Thoracic aorta (tissue), 2 donors: ENCODE measurements at regions not wholly inside any gene's neighbourhood (a gene's known extent, or its start where the extent isn't known, plus 50 kb on each side); places are given as distances from the start of the nearest gene placed in this dataset.

Experiments
- ATAC-seq: fragments of 150-250 bp; one replicate; pipeline ENCODE4 v1.8.0; 2017; ENCODE audit warnings: low read depth; ENCODE audit not compliant: insufficient number of reproducible peaks, low FRiP score
- DNase-seq: peaks from one replicate; pipeline ENCODE4 v3.0.0-alpha.2; 2020; ENCODE audit warnings: low spot score
- H3K27ac ChIP-seq, 2 donors: fragments of 200-600 bp; sonication (generic); 1 replicate in 1 of 2; 2 replicates in 1 of 2; pipeline ENCODE4 v1.5.1; 2016; ENCODE audit warnings: mild to moderate bottlenecking in 2 of 2, moderate library complexity in 2 of 2
- H3K27me3 ChIP-seq: fragments of 200-600 bp; sonication (generic); replicated peaks from 2 replicates; pipeline ENCODE4 v1.6.0; 2016; ENCODE audit warnings: mild to moderate bottlenecking; ENCODE audit not compliant: insufficient read depth
- H3K36me3 ChIP-seq: fragments of 200-600 bp; sonication (generic); one replicate; pipeline ENCODE4 v1.5.1; 2016
- H3K4me1 ChIP-seq, 2 donors: fragments of 200-600 bp; sonication (generic); 1 replicate in 1 of 2; 2 replicates in 1 of 2; pipeline versions ENCODE4 v1.5.1 to v1.6.0; 2016; ENCODE audit warnings: low read depth in 2 of 2, mild to moderate bottlenecking in 1 of 2; ENCODE audit not compliant: control insufficient read depth in 1 of 2
- H3K4me3 ChIP-seq: fragments of 200-600 bp; sonication (generic); 2 replicates; pipeline ENCODE4 v1.5.1; 2016; ENCODE audit warnings: mild to moderate bottlenecking
- H3K9me3 ChIP-seq: fragments of 200-600 bp; sonication (generic); 2 replicates; pipeline ENCODE4 v1.5.1; 2016
- TF ChIP-seq, protein P1 (sequence below): fragments of 200-600 bp; sonication (generic); IDR thresholded peaks from one replicate; pipeline ENCODE4 v1.5.1; 2019; ENCODE audit warnings: antibody characterized with exemption

DNA sequence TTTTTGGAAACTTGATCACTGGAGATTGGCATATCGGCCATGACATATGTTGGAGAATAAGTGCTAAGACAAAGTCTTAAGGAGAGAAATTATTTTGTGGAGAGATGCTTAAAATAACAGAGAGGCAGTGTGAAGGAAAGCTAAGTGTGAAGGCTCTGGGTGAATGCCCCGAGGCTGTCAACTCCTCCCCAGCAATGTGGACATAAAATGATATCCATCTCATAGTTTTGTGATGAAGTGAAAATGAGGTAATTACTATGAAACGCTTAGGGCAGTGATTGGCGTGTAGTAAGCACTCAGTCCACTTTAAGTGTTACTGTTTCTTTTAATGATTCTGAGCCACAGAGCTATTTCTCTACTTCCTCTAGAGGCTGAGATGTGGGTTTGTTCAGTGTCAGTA is 195.8 kb upstream of the KLF12 start:
- ATAC-seq = no peak
- no peaks in the 10 kb centered on the region for H3K36me3 ChIP-seq
- H3K27ac ChIP-seq = no peak overlapping the region
- peaks cover 0 to 3% of the 10 kb centered on the region in 2 donors for H3K4me1 ChIP-seq
- no peak for DNase-seq
- H3K27me3 ChIP-seq = no peaks in the 10 kb centered on the region
- H3K4me3 ChIP-seq = no peak overlapping the region
- H3K9me3 ChIP-seq = no peaks in the 10 kb centered on the region
- TF ChIP-seq, protein P1, sequence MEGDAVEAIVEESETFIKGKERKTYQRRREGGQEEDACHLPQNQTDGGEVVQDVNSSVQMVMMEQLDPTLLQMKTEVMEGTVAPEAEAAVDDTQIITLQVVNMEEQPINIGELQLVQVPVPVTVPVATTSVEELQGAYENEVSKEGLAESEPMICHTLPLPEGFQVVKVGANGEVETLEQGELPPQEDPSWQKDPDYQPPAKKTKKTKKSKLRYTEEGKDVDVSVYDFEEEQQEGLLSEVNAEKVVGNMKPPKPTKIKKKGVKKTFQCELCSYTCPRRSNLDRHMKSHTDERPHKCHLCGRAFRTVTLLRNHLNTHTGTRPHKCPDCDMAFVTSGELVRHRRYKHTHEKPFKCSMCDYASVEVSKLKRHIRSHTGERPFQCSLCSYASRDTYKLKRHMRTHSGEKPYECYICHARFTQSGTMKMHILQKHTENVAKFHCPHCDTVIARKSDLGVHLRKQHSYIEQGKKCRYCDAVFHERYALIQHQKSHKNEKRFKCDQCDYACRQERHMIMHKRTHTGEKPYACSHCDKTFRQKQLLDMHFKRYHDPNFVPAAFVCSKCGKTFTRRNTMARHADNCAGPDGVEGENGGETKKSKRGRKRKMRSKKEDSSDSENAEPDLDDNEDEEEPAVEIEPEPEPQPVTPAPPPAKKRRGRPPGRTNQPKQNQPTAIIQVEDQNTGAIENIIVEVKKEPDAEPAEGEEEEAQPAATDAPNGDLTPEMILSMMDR = no peak

DNA sequence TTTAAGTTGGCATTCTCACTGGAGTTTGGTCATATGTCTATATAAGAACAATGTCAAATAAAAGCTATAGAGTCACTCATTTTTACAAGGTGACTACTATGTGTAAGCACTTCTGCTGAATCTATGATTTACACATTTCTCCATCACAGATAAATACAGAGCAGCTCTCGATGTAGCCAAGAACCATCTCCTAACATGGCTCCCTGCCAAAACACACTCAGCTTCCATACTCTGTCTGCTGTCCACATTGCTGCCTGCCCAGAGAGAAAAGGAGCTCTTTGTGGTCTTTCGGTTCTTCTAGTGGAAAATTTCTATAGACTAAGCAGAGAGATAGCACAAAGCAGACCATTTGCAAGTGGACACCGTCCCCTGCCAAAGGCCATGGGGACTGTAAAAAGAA is 190.9 kb upstream of the KLF12 start:
- DNase-seq (no peak), ATAC-seq (no peak)
- no peaks in the 10 kb centered on the region for H3K9me3 ChIP-seq
- no peak overlapping the region for H3K4me3 ChIP-seq
- no peak overlapping the region for H3K27ac ChIP-seq
- H3K36me3 ChIP-seq = no peaks in the 10 kb centered on the region
- H3K4me1 ChIP-seq = peaks cover 0 to 5% of the 10 kb centered on the region in 2 donors
- no peaks in the 10 kb centered on the region for H3K27me3 ChIP-seq
- TF ChIP-seq, protein P1 = no peak

DNA sequence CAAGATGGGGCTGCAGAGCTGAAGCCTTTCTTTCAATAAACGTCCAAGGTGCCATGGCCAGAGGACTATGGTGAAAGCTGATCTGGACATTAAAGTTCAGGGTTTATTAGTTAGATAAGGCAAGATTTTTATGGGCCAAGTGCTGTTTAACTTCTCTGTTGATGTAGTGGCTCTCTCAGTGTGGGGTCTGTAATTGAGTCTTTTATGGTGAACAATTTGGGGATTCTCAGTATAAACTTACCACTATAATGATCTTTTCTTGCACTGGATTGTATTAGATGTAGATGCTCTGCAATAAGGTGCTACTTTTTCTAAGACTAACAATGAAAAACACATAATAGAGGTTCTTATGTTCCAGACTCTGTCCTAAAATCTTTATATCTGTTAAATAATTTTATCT is 190.1 kb upstream of the KLF12 start:
- no peaks in the 10 kb centered on the region for H3K36me3 ChIP-seq
- DNase-seq (no peak), ATAC-seq (no peak)
- peaks cover 0 to 5% of the 10 kb centered on the region in 2 donors for H3K4me1 ChIP-seq
- H3K9me3 ChIP-seq = no peaks in the 10 kb centered on the region
- no peaks in the 10 kb centered on the region for H3K27me3 ChIP-seq
- TF ChIP-seq, protein P1 = no peak
- no peak overlapping the region for H3K27ac ChIP-seq
- H3K4me3 ChIP-seq = no peak overlapping the region

DNA sequence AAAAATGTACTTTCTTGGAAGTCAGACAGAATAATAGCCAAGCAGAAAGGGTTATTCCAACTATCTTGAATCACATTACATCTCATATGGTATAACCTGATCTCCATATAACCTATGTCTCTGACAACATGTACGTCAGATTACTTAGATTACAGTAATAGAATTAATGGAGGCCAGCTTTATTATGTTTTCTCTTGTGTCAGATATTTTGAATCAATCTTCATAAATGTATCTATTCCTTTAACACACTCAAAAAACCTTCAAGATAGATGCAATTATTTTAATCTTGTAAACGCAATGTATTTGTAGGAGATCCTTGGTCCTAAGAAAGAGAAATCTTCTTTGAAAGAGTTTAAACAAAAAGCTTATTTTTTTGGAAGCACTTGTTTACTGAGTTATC is 188.4 kb upstream of the KLF12 start:
- DNase-seq (no peak), ATAC-seq (no peak)
- no peak overlapping the region for H3K4me3 ChIP-seq
- no peaks in the 10 kb centered on the region for H3K9me3 ChIP-seq
- H3K27me3 ChIP-seq = no peaks in the 10 kb centered on the region
- no peak overlapping the region for H3K27ac ChIP-seq
- no peaks in the 10 kb centered on the region for H3K36me3 ChIP-seq
- TF ChIP-seq, protein P1 = no peak
- peaks cover 0 to 5% of the 10 kb centered on the region in 2 donors for H3K4me1 ChIP-seq

DNA sequence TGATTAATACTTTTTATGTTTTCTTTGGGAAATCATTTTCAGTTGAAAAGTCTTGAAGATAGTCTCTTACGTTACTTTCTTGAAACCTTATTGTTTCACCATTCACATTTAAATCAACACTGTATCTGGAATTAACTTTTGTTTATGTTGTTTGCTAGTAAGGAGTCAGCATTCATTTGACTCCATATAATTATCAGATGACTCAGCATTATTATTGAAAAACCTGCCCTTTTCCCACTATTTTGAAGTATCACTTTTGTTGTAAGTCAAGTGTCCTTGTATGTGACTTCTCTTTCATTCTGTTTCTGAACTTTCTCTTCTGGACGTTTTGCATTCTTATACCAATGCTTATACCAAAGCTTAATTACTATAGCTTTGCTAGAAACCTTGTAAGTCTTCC is 186.1 kb upstream of the KLF12 start:
- H3K4me1 ChIP-seq = peaks cover 0 to 5% of the 10 kb centered on the region in 2 donors
- H3K27me3 ChIP-seq = no peaks in the 10 kb centered on the region
- no peaks in the 10 kb centered on the region for H3K9me3 ChIP-seq
- TF ChIP-seq, protein P1 = no peak
- no peak overlapping the region for H3K4me3 ChIP-seq
- ATAC-seq (no peak), DNase-seq (no peak)
- no peak overlapping the region for H3K27ac ChIP-seq
- H3K36me3 ChIP-seq = no peaks in the 10 kb centered on the region
